GM21529 (cell line): ENCODE measurements at regions not wholly inside any gene's neighbourhood (a gene's known extent, or its start where the extent isn't known, plus 50 kb on each side); places are given as distances from the start of the nearest gene placed in this dataset.

ENCODE experiments used
- ATAC-seq: cut with Tn5 transposase; IDR thresholded peaks from one replicate; pipeline ENCODE4 v1.9.1; 2021; ENCODE audit not compliant: unreplicated experiment

DNA sequence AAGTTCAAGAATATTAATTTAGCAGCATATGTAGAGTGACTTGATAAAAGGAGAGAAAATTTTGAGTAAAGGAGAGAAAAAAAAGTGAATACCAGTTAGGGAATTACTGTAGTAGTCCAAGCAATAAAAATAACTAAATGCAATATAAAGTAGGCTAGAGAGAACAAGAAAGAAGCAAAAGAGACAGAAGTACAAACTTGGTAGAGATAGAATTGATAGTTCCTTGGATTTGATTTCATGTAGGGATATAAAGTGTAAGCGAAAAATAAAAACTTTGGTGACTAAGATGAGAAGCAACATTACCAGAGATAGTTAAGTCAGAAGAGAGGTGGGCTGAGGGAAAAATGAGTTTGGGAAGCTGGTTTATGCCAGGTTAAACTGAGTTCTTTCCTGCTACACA is 252.4 kb downstream of the SEC23A start:
- no peak for ATAC-seq

DNA sequence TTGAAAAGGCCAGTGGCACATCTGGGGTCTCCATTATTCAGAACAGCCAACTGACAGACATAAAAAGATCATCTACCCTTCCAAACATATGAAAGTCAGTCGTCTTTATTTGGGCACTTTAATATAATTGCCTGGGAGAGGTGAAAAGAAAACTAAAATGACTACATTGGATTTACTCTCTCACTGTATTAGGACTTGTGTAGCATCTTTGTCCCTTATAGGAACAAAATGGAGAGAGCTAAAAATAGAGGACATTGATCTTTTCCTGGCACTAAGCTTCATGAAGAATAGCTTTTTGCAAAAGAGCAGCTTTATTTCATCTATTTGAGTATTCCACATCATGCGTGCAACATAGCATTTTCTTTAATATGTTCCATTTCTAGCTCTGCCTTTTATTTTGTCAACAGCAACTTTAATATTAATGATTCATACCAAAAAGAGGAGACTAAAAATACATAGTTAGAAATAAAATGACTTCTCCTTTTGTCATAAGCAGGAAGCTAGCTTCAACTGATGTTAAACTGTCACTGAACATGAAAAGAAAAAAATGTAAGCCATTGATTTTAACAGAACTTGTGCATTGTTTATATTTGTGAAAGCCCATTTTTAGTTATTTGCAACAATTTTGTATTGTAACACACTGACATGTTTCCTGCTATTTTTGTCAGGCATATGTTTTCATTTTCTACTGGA is 254.6 kb downstream of the SEC23A start:
- ATAC-seq, result no peak

DNA sequence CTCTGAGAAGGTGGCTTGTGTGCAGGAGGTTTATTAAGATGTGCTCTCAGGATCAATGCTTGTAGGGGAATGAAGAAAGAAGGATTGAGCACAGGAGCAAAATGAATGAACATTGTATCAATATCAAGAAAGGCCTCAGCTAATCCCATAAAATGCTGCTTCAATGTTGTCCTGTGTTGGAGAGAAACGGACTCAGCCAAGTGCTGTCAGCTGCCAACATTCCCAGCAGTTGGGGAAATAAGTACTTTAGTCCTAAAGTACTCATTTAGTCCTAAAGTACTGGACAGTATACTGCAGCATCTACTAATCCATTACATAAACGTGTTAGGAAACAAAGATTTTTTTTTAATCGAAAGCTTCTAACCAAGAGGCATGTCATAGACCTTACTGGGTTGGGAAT is 255.9 kb downstream of the SEC23A start:
- ATAC-seq, result no peak

DNA sequence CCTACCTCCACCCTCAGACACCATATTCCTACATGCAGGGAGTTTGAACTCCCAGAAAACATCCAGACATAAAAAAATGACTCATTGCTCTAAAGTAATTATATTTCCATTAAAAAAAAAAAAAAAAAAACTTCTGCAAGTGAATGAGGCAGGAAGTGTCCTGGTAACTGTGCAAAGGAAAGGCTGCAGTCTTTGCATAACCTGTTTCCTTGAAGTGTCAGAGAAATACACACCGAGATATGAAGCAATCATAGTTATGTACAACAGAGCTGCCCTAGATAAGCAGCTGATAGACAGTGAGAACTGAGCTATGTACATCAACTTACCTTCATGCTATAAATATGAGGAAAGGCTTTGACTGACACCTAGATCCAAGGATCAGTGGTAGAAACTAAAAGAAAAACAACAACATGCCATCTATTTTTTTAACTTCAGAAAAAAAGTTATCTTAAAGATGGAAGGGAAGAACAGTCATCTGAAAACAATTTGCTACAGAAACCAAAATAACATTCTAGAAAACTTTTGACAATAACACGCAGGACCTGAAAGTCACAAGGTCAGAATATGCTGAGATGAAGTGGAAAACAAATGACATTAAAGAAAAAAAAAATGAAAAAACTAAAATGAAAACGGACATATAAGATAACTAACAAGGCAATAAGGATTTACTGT is 263.2 kb downstream of the SEC23A start:
- no peak for ATAC-seq

DNA sequence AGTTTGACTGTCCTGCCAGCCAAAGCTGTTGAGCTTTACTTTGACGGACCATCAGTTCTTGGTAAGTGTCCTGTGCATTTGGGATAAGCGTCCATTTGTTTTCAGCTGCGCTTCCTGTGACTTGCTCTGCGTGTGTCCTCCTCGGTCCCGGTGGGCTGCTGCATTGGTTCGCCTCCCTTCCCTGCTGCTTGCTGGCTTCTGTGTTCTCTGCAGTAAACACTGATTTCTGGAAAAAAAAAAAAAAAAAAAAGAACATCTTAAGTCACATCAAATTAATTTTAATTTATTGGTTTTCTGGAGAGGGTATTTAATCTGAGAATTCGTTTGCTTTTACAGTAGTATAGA is 264.1 kb downstream of the SEC23A start:
- ATAC-seq, result no peak

DNA sequence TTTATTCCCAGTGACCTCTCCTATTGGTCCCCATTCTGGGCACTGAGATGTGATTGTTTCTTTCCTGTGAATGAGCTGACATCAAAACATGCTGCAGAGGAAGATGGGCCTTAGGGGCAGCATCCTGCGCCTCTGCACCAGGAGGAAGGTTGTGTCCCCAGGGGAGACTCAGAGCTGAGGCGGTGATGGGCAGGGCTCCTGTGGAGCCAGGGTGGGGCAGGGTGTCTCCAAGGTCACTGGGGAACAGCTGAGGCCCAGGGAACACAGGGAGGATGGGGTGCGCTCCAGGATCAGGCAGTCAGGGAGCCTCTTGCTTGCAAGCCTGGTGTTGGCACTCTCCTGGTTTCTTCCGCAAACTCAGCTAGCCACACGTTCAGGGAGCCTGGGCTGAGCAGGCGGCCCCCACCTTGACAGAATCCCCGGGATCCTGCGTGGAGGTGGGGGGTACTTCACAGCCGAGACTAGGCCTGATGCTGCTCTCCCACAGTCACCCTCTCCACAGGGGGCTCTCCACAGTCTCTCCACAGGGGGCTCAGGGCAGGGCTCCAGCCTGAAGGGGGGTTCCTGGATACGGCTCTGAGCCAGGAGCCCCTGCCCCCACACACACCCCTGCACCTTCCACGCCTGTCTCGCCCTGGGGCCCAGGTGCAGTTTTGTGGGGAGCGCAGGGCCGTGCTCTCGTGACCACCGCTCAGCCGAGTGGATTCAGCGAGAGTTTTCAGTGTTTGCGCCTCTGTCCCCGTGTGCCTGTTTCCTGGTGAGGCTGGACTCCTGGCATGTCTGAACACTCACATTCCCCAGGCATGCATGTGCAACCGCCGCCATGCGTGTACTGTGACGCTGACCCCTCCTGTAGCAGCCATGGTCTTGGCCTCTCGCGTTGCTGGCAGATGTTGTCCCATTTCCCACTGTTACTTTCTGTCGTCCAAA is 264.7 kb downstream of the SEC23A start:
- ATAC-seq, result no peak

DNA sequence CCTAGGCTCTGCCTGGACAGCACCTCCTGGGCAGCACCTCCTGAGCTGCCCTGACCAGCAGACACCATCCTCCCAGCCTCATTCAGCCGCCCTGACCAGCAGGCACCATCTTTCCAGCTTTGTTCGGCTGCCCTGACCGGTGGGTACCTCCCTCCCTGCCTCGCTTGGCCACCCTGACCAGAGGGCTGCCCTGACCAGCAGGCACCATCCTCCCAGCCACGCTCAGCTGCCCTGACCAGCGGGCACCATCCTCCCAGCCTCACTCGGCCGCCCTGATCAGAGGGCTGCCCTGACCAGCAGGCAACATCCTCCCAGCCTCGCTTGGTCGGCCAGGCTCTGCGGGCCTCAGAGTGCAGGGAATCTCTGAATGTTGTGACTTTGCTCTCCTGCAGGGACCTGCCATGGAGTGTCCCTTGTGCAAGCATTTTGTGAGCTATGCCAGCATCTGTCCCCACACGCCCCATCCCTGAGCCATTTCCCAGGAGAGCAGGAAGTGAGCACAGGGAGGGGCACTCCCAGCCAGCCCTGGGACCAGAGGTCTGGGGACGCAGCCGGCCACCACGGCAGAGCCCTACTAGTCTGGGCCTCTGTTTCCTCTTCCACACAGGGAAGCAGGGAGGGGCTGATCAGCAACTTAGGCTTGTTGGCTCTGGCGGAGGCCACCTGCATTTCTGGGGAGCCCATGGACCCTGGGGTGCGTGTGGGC is 265.5 kb downstream of the SEC23A start:
- ATAC-seq, result no peak

DNA sequence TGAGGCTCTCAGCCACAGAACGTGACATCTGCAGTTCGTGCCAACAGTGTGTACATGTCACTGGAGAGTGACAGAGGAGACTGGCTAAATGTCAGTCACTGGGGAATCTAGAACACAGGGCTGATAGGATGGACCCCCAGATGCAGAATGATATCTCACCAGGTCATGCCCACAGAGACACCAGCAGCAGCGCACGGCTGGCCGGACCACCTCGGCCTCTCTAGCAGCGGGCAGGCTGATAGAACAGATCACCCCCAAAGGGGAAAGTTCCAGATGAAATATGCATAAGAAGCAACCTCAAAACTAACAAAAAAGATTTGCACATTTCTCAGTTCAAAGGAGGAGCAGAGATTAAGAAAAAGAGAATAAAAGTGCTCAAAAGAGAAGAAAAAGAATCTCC is 266.5 kb downstream of the SEC23A start:
- no peak for ATAC-seq

DNA sequence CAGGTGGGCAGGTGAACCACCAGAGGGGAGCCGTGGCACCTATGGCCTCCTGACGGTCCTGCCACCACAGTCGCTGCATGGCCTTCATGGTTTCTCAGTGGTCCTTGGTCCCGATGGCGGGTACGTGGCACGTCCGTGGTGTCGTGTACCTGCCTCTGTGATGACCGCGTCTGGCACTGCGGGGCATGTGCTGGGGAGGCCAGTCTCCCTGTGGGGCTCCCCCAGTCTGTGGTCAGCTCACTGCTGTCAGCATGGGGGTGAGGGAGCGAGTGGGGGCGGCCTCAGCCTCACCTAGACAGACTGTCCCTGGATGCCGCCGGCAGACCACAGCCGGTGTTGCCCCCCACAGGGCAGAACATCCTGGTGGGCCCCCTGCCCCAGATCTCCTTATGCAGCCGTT is 267.2 kb downstream of the SEC23A start:
- no peak for ATAC-seq

DNA sequence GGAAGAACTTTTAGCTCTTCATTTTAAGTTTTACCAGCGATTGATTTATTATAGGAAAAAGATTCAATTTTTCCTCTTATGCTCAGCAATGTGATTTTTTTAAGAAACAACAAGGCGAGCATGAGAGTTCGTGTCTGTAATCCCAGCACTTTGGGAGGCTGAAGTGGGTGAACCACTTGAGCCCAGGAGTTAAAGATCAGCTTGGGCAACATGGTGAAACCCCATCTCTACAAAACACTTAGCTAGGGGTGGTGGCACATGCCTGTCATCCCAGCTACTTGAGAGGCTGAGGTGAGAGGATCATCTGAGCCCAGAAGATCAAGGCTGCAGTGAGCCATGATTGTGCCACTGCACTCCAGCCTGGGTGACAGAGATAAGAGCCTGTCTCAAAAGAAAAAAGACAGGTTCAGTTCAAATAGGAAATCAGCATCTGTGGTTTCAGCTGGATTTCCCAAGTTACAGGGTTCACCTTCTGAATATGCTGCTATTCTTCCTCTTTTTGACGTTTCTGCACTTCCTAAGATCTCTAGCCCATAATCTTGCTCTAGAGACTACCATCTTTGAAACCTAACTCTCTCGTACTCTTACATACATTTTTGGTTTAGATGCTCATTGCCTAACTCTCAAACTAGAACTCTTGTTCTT is 274.7 kb downstream of the SEC23A start:
- ATAC-seq, result no peak

DNA sequence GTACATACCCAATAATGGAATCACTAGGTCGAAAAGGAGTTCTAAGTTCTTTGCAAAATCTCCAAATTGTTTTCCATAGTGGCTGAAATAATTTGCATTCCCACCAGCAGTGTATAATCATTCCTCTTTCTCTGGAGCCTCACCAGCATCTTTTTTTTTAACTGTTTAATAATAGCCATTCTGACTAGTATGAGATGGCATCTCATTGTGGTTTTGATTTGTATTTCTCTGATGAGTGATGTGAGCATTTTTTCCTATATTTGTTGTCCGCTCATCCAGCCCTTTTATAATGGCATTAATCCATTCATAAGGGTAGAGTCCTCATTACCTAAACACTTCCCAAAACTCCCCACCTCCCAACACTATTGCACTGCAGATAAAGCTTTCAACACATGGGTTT is 278.3 kb downstream of the SEC23A start:
- ATAC-seq, result no peak

DNA sequence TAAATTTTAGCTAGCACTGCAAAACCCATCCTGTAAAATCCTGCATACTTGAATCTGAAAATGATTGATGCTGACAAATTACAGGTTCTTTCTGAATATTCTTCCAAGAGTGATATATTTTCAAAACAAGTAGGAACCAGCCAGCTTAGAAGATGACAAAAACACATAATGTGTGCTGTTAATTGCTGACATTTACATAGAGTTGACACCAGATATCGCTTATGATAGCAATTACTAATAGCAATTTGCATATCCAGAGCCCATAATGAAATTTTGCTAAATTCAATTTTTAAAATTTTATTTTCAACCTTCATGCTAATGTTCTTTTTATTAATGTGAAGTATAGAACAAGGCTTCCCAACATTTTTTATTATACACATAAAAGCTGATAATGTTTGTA is 284.5 kb downstream of the SEC23A start:
- no peak for ATAC-seq

DNA sequence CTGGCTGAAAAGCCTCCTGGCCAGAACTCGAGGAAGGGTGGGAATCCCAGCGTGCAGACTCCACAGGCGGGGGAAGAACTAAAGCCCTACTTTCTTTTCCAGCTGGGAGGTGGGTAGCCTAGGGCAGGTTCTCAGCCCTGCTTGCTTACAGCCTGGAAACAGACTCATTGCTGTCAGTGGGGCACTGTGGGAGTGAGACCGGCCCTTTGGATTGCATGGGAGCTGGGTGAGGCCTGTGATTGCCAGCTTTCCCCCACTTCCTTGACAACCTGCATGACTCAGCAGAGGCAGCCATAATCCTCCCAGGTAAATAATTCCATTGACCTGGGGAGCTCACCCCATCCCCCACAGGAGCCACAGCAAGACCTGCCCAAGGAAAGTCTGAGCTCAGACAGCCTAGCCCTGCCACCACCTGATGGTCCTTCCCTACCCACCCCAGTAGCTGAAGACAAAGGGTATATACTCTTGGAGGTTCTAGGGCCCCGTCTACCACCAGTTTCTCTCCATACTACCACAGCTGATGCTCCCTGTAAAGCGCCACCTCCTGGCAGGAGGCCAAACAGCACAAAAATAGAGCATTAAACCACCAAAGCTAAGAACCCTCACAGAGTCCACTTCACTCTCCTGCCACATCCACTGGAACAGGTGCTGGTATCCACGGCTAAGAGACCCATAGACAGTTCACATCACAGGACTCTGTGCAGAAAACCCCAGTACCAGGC is 294.1 kb downstream of the SEC23A start:
- ATAC-seq, result no peak

DNA sequence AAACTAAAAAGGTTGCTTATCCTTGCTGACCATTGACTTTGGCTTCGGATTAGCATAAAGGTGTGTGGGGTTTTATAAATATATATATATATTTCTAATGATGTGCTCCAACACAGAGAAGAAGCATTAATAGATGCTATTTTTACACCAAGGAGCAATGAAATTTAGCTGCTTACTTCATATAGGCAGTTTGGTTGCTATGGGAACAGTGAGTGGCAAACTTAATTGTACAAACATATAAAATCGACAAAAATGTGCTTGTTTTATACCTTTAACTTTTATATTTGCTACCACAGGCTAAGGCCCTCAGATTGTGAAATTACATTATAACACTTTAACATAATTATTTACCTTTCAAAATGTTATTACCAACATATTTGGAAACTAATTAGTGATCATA is 303.4 kb downstream of the SEC23A start:
- ATAC-seq, result no peak

DNA sequence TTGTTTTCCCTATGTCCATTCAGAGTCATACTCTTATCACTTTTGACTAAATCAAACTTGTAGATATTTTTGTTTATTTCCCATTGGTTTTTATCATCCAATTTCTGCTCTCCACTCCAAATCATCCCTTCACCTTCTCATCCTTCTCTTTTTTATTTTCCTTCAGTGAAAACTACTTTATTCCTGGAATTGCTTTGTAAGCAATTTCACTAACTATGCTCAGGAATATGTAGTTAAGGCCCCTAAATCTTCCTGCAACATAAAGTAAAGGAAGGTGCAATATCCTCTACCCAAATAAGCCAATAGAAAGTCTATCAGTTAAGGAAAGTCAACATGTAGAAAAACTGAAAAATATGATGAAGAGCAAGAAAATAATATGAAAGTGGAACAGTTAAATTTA is 308.4 kb downstream of the SEC23A start:
- no peak for ATAC-seq

DNA sequence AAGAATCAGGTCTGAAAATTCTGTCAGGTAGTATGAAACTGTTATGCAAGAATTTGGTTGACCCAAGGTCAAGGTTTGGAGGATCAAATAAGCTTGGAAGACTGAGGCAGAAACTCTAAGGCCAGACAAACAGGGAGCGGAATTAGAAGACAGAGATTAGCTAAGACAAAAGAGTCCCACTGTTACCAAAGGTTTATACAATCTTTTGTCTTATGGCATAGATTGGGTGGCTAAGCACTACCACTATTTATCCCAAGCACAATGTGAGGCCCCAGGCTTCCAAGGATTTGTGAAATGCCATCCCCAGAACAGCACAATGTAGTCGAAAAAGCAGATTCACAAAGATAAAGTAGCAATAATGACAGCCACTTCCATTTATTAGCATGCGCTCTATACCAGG is 311.2 kb downstream of the SEC23A start:
- no peak for ATAC-seq

DNA sequence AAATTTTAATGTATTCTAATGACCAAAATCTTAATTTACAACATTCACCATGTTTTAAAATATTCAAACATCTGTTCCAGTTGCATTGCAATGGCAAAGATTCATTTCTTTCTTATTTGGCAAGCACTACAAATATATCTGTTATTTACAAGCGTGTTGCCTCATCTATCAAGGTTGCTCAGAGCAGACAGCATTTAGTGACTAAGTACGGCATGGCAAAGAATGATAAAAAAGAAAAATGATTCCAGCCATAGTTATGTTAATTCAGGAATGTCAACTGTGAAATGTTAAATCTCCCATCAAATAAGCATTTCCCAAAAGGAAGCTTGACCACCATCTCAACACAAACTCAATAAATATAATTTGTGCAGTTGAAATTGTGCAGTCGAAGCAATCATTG is 312.1 kb downstream of the SEC23A start:
- ATAC-seq, result no peak

DNA sequence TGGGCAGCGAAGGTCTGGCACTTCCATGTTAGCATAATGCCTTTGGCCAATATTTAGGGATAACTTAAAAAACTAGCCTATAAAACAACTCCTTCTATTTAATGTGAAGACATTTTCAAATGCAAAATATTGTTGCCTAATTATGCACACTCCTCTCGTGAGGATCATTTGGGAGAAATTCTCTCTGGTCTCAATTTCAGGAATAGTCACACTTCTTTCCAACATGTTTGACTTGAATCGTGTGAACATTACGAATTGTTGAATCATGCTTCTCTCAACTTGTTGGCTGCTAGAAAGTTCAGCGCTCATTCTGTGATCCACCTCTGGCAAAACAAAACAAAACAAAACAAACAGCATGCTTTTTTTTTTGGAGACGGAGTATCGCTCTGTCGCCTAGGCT is 313.2 kb downstream of the SEC23A start:
- ATAC-seq, result no peak

DNA sequence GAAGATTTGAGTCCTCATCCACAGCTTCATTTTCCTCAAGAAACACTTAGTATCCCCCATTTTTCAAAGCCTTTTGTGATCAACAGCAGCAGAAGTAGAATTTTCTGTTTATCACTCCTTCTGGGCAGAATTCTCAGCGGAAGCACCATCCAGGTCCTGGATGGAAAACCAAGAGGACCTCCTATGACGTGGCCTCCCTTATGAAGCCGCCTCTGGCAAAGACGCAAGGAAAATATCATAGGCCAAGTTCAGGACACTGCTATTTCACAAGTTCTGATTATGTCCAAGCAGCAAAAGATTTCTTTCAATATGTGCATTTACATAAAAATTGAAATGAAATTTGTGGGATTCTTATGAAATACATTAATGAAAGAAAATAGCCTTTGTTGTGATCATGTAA is 315.0 kb downstream of the SEC23A start:
- ATAC-seq, result no peak

DNA sequence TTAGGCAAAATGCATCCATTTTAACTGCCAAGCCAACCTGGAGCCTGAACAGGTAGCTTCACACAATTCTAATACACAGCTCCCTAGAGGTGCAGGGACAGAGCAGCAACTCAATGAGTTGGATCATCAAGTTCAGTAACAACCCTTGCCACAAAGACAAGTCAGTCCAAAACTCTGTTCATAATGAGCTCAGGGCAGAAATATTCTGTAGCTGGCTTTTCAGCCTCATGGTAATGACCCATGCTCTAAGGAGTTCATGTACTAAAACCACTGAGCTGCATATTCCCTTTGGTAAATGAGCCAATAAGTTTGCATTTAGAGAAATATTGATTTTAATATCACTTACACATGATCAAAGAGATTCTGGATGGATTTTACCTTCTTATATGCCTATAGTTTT is 316.1 kb downstream of the SEC23A start:
- no peak for ATAC-seq
